ENCODE measurements at regions not wholly inside any gene's neighbourhood (a gene's known extent, or its start where the extent isn't known, plus 50 kb on each side); places are given as distances from the start of the nearest gene placed in this dataset.
A peak's percentile ranks its signal among the peaks of the same experiment; 100 is the strongest.

- TF ChIP-seq CTCF (IDR thresholded peaks at IDR 0.05; ENCODE audit: control extremely low read depth, extremely low read depth): no peak
- no peak for ATAC-seq (ENCODE audit: insufficient read depth, low FRiP score)
- WGBS, 2 donors: 78 to 80% methylated on average over 7 of the region's 7 CpGs
- Histone ChIP-seq H3K9ac (ENCODE audit: insufficient read depth in 1 of 2, low read length in 2 of 2) (no peak overlapping the region), H3K27me3 (ENCODE audit: control insufficient read depth in 3 of 3, insufficient read depth in 3 of 3, low read length in 2 of 3) (peaks cover 5 to 18% (median 9%) of the 10 kb centered on the region in 3 donors), H3K4me3 (no peak overlapping the region), H3K27ac (ENCODE audit: low read depth in 1 of 2, low read length in 1 of 2) (no peak overlapping the region), H3K36me3 (ENCODE audit: control insufficient read depth in 4 of 4, insufficient read depth in 4 of 4, low read length in 4 of 4) (no peaks in the 10 kb centered on the region), H3K9me3 (ENCODE audit: control insufficient read depth in 4 of 4, insufficient read depth in 3 of 4, low read length in 3 of 4) (peaks cover 0 to 2% (median 0%) of the 10 kb centered on the region in 4 donors), H3K4me1 (ENCODE audit: control insufficient read depth in 5 of 5, insufficient read depth in 5 of 5, low read length in 5 of 5) (peaks cover 0 to 9% (median 0%) of the 10 kb centered on the region in 5 donors)
- no peak for DNase-seq
Measured at GRCh38 chr5:174518512-174518911, 205.9 kb upstream of the MSX2 start.

- Histone ChIP-seq H3K36me3 (ENCODE audit: control insufficient read depth in 4 of 4, insufficient read depth in 4 of 4, low read length in 4 of 4) (no peaks in the 10 kb centered on the region), H3K9me3 (ENCODE audit: control insufficient read depth in 4 of 4, insufficient read depth in 3 of 4, low read length in 3 of 4) (peaks cover 0 to 2% (median 0%) of the 10 kb centered on the region in 4 donors), H3K27ac (ENCODE audit: low read depth in 1 of 2, low read length in 1 of 2) (no peak overlapping the region), H3K4me3 (no peak overlapping the region), H3K27me3 (ENCODE audit: control insufficient read depth in 3 of 3, insufficient read depth in 3 of 3, low read length in 2 of 3) (peaks cover 3 to 9% (median 5%) of the 10 kb centered on the region in 3 donors), H3K9ac (ENCODE audit: insufficient read depth in 1 of 2, low read length in 2 of 2) (no peak overlapping the region), H3K4me1 (ENCODE audit: control insufficient read depth in 5 of 5, insufficient read depth in 5 of 5, low read length in 5 of 5) (peaks cover 0 to 9% (median 0%) of the 10 kb centered on the region in 5 donors)
- no peak for TF ChIP-seq CTCF (IDR thresholded peaks at IDR 0.05; ENCODE audit: control extremely low read depth, extremely low read depth)
- ATAC-seq (ENCODE audit: insufficient read depth, low FRiP score) (no peak), DNase-seq (peak; percentile 42 to 55 (median 43))
- WGBS, 2 donors: 46 to 59% methylated on average over 19 of the region's 19 CpGs
Measured at GRCh38 chr5:174520420-174521396, 203.7 kb upstream of the MSX2 start.

DNA sequence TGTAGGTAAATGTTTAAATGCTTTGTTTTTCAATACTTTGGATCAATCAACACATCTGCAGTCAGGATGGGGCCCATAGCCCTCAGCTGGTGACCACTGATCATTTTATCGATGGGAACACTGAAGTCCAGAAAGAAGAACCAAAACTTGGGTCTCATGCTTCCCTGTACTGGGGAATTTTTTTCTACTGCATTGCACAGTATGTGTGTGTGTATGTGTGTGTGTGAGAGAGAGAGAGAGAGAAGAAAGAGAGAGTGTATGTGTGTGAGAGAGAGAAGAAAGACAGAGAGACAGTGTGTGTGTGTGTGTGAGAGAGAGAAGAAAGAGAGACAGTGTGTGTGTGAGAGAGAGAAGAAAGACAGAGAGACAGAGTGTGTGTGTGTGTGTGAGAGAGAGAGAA lies 202.9 kb upstream of the MSX2 start:
- ATAC-seq (ENCODE audit: insufficient read depth, low FRiP score) (no peak), DNase-seq (no peak)
- TF ChIP-seq CTCF (IDR thresholded peaks at IDR 0.05; ENCODE audit: control extremely low read depth, extremely low read depth): no peak
- no peak overlapping the region for H3K9ac ChIP-seq (ENCODE audit: insufficient read depth in 1 of 2, low read length in 2 of 2)
- peaks cover 0 to 9% (median 0%) of the 10 kb centered on the region in 5 donors for H3K4me1 ChIP-seq (ENCODE audit: control insufficient read depth in 5 of 5, insufficient read depth in 5 of 5, low read length in 5 of 5)
- 77 to 81% methylated on average over 1 of the region's 1 CpG for WGBS, 2 donors
- H3K36me3 ChIP-seq (ENCODE audit: control insufficient read depth in 4 of 4, insufficient read depth in 4 of 4, low read length in 4 of 4): no peaks in the 10 kb centered on the region
- peaks cover 0 to 2% (median 0%) of the 10 kb centered on the region in 4 donors for H3K9me3 ChIP-seq (ENCODE audit: control insufficient read depth in 4 of 4, insufficient read depth in 3 of 4, low read length in 3 of 4)
- H3K27ac ChIP-seq (ENCODE audit: low read depth in 1 of 2, low read length in 1 of 2): no peak overlapping the region
- H3K27me3 ChIP-seq (ENCODE audit: control insufficient read depth in 3 of 3, insufficient read depth in 3 of 3, low read length in 2 of 3): peaks cover 0 to 9% (median 5%) of the 10 kb centered on the region in 3 donors
- H3K4me3 ChIP-seq: no peak overlapping the region
